ENCODE measurements at regions not wholly inside any gene's neighbourhood (a gene's known extent, or its start where the extent isn't known, plus 50 kb on each side); places are given as distances from the start of the nearest gene placed in this dataset.
"Not testable (repeated sequence)": the region's sequence is repeated elsewhere in the genome, so short reads cannot be mapped to it uniquely, and the experiment has no call there.

DNA sequence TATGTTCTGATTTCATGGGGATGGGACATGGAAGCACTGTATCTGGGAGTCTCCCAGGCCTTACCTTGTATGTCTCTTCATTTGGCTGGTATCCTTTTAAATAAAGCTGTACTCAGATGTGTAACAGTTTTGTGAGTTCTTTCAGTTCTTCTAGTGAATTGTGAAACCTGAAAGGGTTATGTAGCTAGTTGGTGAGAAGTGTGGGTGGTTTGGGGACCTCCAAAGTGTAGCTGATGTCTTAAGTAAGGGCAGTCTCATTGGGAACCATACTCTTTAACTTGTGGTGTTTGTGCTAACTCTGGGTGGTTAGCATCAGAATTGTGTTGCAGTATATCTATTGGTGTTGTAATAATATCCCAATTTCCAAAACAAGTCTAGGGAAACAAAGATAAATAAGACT, 166.9 kb upstream of the CCNH start:
- TF ChIP-seq, protein P1, sequence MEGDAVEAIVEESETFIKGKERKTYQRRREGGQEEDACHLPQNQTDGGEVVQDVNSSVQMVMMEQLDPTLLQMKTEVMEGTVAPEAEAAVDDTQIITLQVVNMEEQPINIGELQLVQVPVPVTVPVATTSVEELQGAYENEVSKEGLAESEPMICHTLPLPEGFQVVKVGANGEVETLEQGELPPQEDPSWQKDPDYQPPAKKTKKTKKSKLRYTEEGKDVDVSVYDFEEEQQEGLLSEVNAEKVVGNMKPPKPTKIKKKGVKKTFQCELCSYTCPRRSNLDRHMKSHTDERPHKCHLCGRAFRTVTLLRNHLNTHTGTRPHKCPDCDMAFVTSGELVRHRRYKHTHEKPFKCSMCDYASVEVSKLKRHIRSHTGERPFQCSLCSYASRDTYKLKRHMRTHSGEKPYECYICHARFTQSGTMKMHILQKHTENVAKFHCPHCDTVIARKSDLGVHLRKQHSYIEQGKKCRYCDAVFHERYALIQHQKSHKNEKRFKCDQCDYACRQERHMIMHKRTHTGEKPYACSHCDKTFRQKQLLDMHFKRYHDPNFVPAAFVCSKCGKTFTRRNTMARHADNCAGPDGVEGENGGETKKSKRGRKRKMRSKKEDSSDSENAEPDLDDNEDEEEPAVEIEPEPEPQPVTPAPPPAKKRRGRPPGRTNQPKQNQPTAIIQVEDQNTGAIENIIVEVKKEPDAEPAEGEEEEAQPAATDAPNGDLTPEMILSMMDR (IDR thresholded peaks at IDR 0.05; ENCODE audit: low read length, missing control alignments) = no peak
- no peak for DNase-seq (ENCODE audit: low read depth)
- no peak overlapping the region for H3K4me3 ChIP-seq (replicated peaks; ENCODE audit: low read depth, low read length)

DNA sequence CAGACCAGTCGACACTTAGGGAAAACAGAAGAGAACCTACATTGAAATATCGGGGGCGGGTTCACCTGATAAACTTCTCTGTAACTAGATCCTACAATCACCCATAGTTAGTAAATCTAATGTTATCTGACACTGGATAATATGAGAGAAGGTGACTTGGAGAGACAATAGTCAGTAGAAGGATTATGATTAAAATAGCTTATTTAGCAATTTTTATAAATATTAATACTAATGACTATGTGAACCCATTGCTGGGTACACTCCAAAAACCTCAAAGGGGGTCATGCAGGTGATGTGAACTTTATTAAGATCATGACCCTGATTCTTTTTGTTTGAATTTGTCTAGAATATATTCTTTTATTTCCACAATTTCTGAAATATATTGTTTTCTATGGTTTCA, 164.1 kb upstream of the CCNH start:
- no peak for DNase-seq (ENCODE audit: low read depth)
- H3K4me3 ChIP-seq (replicated peaks; ENCODE audit: low read depth, low read length) = no peak overlapping the region
- TF ChIP-seq, protein P1 (IDR thresholded peaks at IDR 0.05; ENCODE audit: low read length, missing control alignments) = no peak

DNA sequence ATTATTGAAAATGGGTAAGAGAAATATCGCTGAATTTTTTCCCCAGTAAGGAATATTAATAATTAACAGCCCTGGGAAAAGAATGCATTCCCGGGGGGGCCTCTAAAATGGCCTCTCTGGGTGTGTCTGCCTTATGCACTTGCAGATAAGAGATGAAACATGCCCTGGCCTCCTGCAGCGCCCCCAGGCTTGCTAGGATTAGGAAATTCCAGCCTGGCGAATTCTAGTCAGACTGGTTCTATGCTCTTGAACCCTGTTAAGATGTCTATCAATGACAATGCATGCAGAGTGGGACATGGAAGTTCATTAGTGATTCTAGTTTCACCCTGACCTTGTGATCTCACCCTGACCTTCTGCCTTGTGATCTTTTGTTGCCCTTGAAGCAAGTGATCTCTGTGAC, 163.6 kb upstream of the CCNH start:
- not testable (repeated sequence) for DNase-seq (ENCODE audit: low read depth); H3K4me3 ChIP-seq (replicated peaks; ENCODE audit: low read depth, low read length)

DNA sequence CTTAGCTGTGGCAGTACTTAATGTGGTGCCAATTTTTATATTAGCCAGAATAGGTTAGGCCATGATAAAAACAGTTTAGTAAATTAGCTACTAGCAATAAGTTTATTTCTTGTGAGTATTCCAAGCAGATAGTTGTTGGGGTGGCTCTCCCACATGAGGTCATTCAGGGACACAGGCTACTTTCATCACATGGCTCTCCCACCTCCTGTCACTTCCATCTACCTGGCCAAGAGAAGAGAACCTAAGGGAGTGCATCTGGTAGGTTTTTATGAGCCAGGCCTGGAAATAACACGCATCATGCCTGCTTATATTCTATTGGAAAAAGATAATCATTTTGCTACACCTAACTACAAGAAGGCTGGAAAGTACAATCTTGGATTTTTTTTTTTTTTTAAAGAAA, 161.4 kb upstream of the CCNH start:
- H3K4me3 ChIP-seq (replicated peaks; ENCODE audit: low read depth, low read length) = no peak overlapping the region
- DNase-seq (ENCODE audit: low read depth) = no peak
- TF ChIP-seq, protein P1 (IDR thresholded peaks at IDR 0.05; ENCODE audit: low read length, missing control alignments) = no peak

DNA sequence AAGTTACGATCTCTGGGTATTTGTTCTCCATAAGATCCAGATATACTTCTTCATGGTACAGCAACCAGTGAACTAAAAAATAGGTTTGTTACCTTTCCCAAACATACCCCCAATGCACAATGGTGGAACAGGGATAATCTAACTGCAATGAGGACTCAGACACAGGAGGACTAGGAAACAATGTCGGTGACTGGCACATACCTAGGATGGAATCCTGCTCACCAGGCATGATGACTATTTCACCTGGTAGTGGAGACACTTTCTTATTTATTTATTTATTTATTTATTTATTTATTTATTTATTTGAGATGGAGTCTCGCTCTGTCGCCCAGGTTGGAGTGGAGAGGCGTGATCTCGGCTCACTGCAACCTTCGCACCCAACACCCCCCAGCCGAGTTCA, 159.9 kb upstream of the CCNH start:
- TF ChIP-seq, protein P1 (IDR thresholded peaks at IDR 0.05; ENCODE audit: low read length, missing control alignments) = no peak
- H3K4me3 ChIP-seq (replicated peaks; ENCODE audit: low read depth, low read length) = no peak overlapping the region
- DNase-seq (ENCODE audit: low read depth) = no peak

DNA sequence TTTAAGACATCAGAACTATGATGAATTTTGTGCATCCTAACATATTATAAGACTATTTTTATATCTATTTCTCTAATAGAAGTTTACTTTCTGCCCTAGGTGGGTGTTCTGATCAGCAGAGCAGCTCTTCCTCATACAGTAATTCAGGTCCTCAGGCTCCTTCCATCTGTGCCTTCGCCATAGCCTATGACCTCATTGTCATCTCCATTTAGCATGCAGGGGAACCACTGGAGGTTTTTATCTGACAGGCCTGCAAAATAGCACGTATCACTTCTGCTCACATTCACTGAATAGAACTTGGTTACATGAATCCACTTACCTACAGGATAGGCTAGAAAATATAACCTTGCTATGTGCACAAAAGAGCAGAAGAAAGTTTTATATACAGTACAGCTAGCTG, 159.4 kb upstream of the CCNH start:
- TF ChIP-seq, protein P1 (IDR thresholded peaks at IDR 0.05; ENCODE audit: low read length, missing control alignments) = no peak
- no peak for DNase-seq (ENCODE audit: low read depth)
- no peak overlapping the region for H3K4me3 ChIP-seq (replicated peaks; ENCODE audit: low read depth, low read length)

DNA sequence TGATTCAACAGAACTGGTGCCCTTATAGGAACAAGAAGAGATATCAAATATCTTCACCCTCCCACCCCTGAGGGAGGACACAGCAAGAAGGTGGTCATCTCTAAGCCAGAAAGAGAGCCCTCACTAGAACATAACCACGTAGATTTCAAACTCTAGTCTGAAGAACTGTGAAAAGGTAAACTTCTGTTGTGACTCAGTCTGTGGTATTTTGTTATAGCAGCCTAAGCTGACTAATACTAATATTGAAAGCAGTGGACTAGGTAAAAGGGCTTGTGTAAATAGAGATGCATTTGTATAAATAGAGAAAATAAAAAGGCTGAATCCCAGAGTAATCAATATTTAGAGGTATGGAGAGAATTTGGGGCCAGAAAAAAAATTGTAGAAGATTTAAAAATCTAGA, 157.6 kb upstream of the CCNH start:
- H3K4me3 ChIP-seq (replicated peaks; ENCODE audit: low read depth, low read length) = no peak overlapping the region
- DNase-seq (ENCODE audit: low read depth) = no peak
- TF ChIP-seq, protein P1 (IDR thresholded peaks at IDR 0.05; ENCODE audit: low read length, missing control alignments) = no peak

DNA sequence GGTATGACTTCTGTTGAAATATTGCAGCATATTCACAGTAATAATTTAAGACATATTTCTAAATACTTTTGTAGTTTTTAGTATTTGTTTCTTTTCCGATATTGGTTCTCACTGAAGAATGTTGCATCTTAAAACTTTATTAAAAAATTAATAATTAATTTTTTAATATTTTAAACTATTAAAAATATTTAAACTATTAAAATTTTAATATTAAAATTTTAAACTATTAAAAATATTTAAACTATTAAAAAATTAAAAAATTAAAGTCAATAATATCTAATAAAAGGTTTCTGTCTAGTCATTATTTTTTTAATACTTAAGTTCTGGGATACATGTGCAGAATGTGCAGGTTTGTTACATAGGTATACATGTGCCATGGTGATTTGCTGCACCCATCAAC, 149.3 kb upstream of the CCNH start:
- no peak for DNase-seq (ENCODE audit: low read depth)
- no peak overlapping the region for H3K4me3 ChIP-seq (replicated peaks; ENCODE audit: low read depth, low read length)
- TF ChIP-seq, protein P1 (IDR thresholded peaks at IDR 0.05; ENCODE audit: low read length, missing control alignments) = no peak

Measured in fibroblast of pulmonary artery (primary cell).